ENCODE measurements at regions not wholly inside any gene's neighbourhood (a gene's known extent, or its start where the extent isn't known, plus 50 kb on each side); places are given as distances from the start of the nearest gene placed in this dataset.
A peak's percentile ranks its signal among the peaks of the same experiment; 100 is the strongest.

DNA sequence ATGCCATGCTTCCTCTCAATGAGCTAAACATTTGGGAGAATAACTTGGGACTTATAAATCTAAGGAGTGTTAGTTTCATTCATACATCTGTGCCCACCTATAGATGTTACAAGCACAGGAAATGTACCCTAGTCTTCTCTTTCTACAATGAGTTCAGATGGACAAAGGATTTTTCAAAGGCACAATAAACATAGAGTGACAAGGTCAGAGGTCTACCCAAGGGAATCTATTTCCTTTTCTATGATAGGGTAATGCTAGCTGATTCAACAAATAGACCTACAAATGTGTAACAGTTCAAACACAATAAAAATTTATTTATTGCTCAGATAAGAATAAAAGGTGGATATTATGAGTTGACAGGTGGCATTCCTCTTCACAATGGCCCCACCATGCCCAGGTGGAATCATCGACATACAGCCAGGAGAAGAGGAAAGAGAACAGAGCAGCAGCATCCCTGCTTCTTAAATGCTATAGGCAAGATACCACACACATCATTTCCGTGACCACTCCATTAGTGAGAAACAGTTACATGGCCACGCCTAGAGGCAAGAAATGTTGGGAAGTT is 421.8 kb downstream of the HNRNPD start:
- DNase-seq (ENCODE audit: low spot score): peak; percentile 54

- DNase-seq (ENCODE audit: low spot score): no peak
Measured at GRCh38 chr4:81946996-81947395, 426.8 kb downstream of the HNRNPD start.

GRCh38 chr4:81930506-81931238 is 443.1 kb downstream of the HNRNPD start:
- DNase-seq (ENCODE audit: low spot score): no peak

- no peak for DNase-seq (ENCODE audit: low spot score)
Measured at GRCh38 chr4:81923140-81923539, 450.7 kb downstream of the HNRNPD start.

- DNase-seq (ENCODE audit: low spot score): no peak
Measured at GRCh38 chr4:81922313-81922712, 450.6 kb upstream of the RASGEF1B start.

DNA sequence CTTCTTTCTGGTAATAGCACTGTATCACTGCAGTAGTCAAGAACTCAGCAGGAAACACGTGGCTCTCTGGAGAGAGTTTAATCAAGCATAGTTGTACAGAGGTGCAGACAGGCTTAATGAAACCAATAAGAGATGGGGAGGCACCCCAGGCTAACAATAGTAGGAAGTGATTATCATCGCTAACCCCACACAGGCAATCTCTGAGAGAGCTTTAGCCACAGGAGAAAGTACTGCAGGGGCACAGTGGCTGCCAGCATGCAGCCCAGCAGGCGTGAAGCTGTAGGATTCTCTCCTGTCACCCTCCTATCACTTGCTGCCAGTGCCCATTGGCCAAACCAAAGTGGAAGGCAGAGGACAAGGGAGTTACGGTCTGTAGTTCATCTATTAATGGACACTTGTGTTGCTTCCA is 450.0 kb upstream of the RASGEF1B start:
- no peak for DNase-seq (ENCODE audit: low spot score)

DNA sequence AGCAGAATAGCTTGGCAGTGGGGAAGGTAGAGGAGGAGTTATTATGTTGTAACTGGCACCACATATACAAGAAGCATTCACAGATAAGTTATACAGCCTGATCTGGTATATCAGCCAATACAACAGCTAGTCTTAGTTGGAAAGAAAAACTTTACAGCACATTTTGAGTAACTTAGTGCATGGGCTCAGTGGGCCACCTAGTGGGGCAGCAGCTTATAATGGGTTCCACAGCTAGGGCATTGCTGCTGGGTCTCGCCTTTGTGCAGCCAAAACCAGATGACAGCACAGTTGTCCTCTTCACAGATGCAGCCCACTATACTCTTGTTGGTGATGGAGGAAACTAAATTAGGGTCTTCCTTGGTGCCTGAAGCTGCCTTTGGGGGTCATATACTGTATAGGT is 448.1 kb upstream of the RASGEF1B start:
- no peak for DNase-seq (ENCODE audit: low spot score)

GRCh38 chr4:81919223-81919622 is 447.5 kb upstream of the RASGEF1B start:
- DNase-seq (ENCODE audit: low spot score): peak; percentile 52

DNA sequence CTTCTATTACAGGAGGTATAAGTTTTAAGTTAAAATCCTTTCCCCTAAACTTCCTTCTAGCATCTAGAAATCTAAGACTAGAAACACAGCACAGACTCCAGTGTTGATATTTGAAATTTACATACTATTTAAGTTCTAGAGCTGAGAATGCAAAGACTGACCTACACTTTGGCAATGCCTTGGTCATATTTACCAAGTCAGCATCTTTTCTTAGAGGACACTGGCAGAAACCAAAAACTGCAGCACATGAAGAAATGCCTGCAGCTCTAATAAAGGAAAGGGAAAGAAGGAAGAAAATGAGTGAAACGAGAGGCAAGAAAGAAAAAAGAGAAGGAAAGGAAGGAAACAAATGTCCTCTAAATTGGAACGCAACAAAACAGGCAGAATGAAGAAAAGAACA is 443.7 kb upstream of the RASGEF1B start:
- DNase-seq (ENCODE audit: low spot score): no peak

DNA sequence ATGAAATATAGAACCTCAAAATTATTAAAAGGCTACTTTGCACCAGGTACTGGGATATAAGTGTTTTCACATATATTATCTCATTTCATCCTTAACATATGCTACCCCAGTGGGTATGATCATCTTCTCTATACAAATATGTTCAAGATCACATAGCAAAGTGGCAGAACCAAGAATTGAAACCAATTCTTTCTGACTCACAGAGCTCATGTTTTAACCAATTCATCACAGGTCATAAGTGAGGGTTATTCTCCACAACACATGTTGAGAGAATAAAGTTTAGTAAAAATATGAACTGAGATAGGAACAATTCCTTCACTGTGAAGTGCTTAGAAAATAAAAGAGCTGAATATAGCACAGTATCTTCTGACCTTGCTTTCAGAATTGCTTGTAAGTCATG is 442.9 kb upstream of the RASGEF1B start:
- no peak for DNase-seq (ENCODE audit: low spot score)

DNA sequence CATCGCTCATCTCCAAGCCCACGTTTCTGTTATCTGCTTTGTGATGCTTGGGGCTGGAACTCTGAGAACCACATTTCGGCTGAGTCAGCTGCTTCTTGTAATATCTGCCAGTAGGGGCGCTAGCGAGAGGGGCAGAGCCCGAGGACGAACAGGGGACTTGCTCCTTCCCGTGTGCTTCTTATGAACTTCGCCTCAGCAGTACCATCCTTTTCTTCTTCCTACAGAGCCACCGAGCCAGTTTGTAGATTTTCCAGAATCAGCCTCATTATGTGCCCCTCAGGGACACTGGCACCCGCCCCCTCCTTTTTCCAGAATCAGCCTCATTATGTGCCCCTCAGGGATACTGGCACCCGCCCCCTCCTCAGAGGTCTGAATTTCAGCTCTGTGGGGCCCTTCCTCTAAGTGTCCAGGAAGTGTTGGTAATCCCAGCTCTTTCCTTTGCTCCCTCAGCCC is 441.7 kb upstream of the RASGEF1B start:
- peak; percentile 76 for DNase-seq (ENCODE audit: low spot score)

DNA sequence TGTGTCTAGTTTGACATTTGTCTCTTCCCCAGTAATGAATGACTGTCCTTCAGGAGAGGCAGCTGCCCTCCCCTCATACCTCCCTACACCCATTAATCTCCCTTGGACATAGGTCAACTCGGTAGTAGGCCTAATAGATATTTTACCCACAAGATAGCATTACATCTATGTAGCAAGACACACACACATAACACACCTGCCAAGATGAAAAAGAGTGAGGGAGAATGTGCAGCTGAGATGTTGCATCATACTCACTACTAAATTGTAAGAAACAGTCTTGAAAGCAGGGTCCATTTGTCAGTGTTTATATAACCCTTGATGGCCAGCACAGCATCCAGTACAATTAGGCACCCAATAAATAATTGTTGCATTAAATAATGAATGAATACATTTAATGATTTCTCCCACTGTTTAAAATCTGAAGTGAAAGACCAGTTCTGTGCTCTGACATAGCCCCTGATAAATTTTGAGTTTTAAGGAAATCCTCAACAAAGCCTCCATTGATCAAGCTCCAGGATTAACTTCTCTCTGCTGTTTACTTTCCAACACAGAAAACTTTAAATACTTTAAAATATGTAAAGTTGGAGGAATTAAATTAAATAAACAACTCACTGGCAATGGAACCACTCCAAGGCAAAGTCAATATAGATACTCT is 440.8 kb upstream of the RASGEF1B start:
- no peak for DNase-seq (ENCODE audit: low spot score)

DNA sequence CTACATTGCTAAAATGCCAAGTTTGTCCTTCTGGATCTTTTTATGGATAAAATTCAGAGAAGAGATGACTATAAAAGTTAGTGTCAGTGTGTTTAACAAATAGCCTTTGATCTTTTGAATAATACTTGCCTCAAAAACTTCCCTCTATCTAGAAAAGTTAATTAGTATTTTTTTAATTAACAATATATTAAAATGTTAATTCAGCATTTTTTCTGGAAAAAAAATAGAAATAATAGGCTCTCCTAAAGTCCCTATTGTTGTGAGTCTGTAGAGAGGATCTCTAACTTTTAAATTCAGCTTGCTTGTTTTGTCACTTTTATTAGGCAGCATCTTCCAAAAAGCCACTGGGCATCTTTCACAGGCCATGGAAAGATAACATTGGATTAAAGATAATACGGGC is 435.2 kb upstream of the RASGEF1B start:
- no peak for DNase-seq (ENCODE audit: low spot score)

DNA sequence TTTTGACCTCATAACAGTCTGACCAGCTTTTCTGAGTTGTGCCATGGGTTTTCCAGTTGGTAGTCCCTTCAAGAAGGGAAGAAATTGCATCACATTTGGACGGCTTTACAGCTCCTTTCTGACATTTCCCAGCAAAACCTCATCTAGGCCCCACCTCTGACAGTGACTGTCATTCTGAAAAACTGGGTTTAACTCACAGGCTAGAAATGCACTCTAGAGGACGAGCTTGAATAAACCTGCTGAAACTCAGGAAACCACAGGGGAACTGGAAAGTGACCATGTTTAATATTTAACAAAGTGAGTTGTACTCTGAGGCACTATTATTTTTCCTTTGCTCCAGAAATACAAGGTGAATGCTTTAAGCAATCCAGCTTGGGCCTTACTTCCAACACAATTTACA is 434.3 kb upstream of the RASGEF1B start:
- DNase-seq (ENCODE audit: low spot score): no peak

DNA sequence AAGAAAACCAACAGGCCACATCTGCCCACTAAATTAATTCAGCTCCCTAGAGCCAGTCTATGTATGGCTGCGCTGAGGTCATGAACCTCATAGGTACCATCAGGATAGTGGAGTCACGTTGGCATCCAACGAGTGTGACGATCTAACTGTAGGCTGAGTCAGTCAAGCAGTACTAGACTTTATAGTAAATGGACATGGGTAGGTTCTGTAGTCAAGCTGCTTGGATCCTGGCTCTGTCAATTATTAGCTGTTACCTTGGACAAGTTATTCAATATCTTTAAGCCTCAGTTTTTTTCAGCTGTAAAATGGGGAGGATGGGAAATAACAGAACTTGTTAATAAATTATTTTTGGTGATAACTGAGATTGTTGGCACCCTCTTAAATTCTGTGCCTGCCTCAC is 432.4 kb upstream of the RASGEF1B start:
- DNase-seq (ENCODE audit: low spot score): no peak

GRCh38 chr4:81903212-81903611 is 431.5 kb upstream of the RASGEF1B start:
- DNase-seq (ENCODE audit: low spot score): no peak

DNA sequence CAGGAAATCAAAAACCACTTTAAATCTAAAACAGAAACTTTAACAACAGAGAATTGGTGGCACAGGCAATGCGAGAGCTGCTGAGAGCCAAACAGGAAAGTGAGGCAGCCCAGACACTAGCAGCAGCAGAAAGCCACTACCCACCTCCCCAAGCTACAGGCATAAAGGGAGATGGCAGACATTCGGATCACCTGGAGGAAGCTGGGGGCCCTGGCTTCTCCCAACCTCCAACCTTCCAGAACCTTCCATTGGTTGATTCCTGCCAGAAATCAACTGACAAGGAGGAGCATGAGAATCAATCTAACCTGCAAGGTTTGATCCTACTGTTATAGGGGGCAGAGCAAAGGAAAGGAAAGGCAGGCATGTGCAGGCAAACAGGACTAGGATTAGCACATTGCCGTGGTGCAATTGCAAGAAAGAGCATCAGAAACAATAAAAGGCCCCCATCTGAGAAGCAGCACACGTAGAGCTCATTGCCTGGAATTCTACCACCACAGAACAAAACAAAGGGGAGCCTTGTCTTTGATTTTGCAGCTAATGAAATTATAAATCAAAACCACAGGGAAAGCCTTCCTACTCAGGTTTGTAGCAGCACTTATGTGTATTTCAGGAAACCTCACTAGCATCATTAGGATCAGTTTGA is 427.3 kb upstream of the RASGEF1B start:
- DNase-seq (ENCODE audit: low spot score): no peak

DNA sequence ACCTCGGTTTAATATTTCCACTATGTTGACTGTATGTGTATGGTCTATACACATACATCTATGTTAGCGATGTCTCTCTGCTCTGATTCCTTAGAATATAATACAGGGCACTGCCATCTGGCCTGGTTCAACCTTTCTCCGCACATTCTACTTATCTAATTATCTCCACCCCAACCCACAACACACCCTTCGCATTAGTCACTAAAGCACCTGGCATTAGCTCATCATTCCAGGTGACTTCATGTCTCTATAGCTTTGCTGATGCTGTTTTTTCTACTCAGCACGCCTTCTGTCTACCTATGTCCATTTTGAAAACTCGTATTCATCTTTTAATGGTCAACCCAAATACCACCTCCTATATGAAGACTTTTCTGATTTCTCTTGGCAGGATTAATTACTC is 425.2 kb upstream of the RASGEF1B start:
- peak; percentile 39 for DNase-seq (ENCODE audit: low spot score)

GRCh38 chr4:81891005-81891996 is 419.6 kb upstream of the RASGEF1B start:
- DNase-seq (ENCODE audit: low spot score): no peak

- DNase-seq (ENCODE audit: low spot score): no peak
Measured at GRCh38 chr4:81884986-81885385, 413.3 kb upstream of the RASGEF1B start.
